ENCODE measurements at regions not wholly inside any gene's neighbourhood (a gene's known extent, or its start where the extent isn't known, plus 50 kb on each side); places are given as distances from the start of the nearest gene placed in this dataset.

- TF ChIP-seq, protein P1, sequence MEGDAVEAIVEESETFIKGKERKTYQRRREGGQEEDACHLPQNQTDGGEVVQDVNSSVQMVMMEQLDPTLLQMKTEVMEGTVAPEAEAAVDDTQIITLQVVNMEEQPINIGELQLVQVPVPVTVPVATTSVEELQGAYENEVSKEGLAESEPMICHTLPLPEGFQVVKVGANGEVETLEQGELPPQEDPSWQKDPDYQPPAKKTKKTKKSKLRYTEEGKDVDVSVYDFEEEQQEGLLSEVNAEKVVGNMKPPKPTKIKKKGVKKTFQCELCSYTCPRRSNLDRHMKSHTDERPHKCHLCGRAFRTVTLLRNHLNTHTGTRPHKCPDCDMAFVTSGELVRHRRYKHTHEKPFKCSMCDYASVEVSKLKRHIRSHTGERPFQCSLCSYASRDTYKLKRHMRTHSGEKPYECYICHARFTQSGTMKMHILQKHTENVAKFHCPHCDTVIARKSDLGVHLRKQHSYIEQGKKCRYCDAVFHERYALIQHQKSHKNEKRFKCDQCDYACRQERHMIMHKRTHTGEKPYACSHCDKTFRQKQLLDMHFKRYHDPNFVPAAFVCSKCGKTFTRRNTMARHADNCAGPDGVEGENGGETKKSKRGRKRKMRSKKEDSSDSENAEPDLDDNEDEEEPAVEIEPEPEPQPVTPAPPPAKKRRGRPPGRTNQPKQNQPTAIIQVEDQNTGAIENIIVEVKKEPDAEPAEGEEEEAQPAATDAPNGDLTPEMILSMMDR (IDR thresholded peaks at IDR 0.05; ENCODE audit: low read depth, low read length), result no peak
- TF ChIP-seq EZH2phosphoT487 (IDR thresholded peaks at IDR 0.05; ENCODE audit: low read depth), result no peak
Observed at GRCh38 chr5:154607746-154608145, 129.7 kb upstream of the HAND1 start.

All from OCI-LY3 (cell line).